Sigmoid colon (tissue), 6 donors: ENCODE measurements at regions not wholly inside any gene's neighbourhood (a gene's known extent, or its start where the extent isn't known, plus 50 kb on each side); places are given as distances from the start of the nearest gene placed in this dataset.

ENCODE experiments used
- DNase-seq: peaks from one replicate; pipeline ENCODE4 v3.0.0-alpha.2; 2019
- H3K27ac ChIP-seq, 4 donors: fragments of 200-600 bp; sonication (generic); one replicate each; pipeline ENCODE4 v1.5.1; 2016 to 2019; ENCODE audit warnings: mild to moderate bottlenecking in 1 of 4
- H3K27me3 ChIP-seq, 3 donors: fragments of 200-600 bp; sonication (generic); one replicate each; pipeline ENCODE4 v1.5.1; 2019; ENCODE audit warnings: mild to moderate bottlenecking in 1 of 3
- H3K36me3 ChIP-seq, 4 donors: fragments of 200-600 bp; sonication (generic); one replicate each; pipeline ENCODE4 v1.5.1; 2016 to 2019
- H3K4me1 ChIP-seq, 4 donors: fragments of 200-600 bp; sonication (generic); one replicate each; pipeline ENCODE4 v1.5.1; 2017 to 2019
- H3K4me3 ChIP-seq, 4 donors: fragments of 200-600 bp; sonication (generic); one replicate each; pipeline ENCODE4 v1.5.1; 2017 to 2019; ENCODE audit warnings: mild to moderate bottlenecking in 2 of 4, moderate library complexity in 1 of 4
- H3K9me3 ChIP-seq, 4 donors: fragments of 200-600 bp in 3 of 4; sonication (generic) in 3 of 4; one replicate each; pipeline versions ENCODE4 v1.5.1 to v1.6.1; 2013 to 2019
- CTCF ChIP-seq, 4 experiments: fragments of 450-650 bp in 3 of 4; fragments of 200-600 bp in 1 of 4; IDR thresholded peaks; one replicate each; pipeline ENCODE4 v1.5.1; 2016 to 2019; ENCODE audit warnings: antibody characterized with exemption in 4 of 4, mild to moderate bottlenecking in 3 of 4, moderate library complexity in 2 of 4
- EP300 ChIP-seq, 4 donors: sonication (generic); formaldehyde crosslinking; IDR thresholded peaks; one replicate each; pipeline ENCODE4 v1.6.1; 2017; ENCODE audit warnings: antibody characterized with exemption in 4 of 4
- POLR2A ChIP-seq, 2 donors: fragments of 450-650 bp; IDR thresholded peaks; one replicate each; pipeline ENCODE4 v1.6.1; 2016; ENCODE audit warnings: antibody characterized with exemption in 2 of 2, mild to moderate bottlenecking in 2 of 2, moderate library complexity in 2 of 2
- POLR2AphosphoS5 ChIP-seq, 4 donors: sonication (generic); formaldehyde crosslinking; IDR thresholded peaks; one replicate each; pipeline ENCODE4 v1.6.1; 2017; ENCODE audit warnings: antibody characterized with exemption in 4 of 4
- WGBS, 2 donors: extraction: QIAGEN DNeasy Blood & Tissue Kit; methylation state at CpG; one replicate each; pipeline ENCODE4 v1.1.7; 2013; 5-methylcytosine and 5-hydroxymethylcytosine counted together
- intact Hi-C: fragments of 100-400 bp; cut with DNase I; formaldehyde crosslinking; loops from one replicate; pipeline ENCODE4 v1.15.1; 2023
- donor health status: healthy with polysubstance abuse.
- donor health status: healthy.

GRCh38 chr17:55829995-55830612, 79.3 kb downstream of the PCTP start:
- Histone ChIP-seq H3K27ac (no peak overlapping the region), H3K9me3 (no peaks in the 10 kb centered on the region), H3K4me1 (no peaks in the 10 kb centered on the region), H3K36me3 (no peaks in the 10 kb centered on the region), H3K4me3 (no peak overlapping the region), H3K27me3 (no peaks in the 10 kb centered on the region)
- intact Hi-C loops, result no loop called here
- 65 to 83% methylated on average over 6 of the region's 6 CpGs for WGBS, 2 donors
- TF ChIP-seq EP300 (IDR thresholded peaks at IDR 0.05) (no peak), POLR2A (IDR thresholded peaks at IDR 0.05) (no peak), CTCF (IDR thresholded peaks at IDR 0.05) (no peak), POLR2AphosphoS5 (IDR thresholded peaks at IDR 0.05) (no peak)
- DNase-seq, result no peak

GRCh38 chr17:55830699-55831471, 80.0 kb downstream of the PCTP start:
- 86 to 89% methylated on average over 10 of the region's 10 CpGs for WGBS, 2 donors
- Histone ChIP-seq H3K36me3 (no peaks in the 10 kb centered on the region), H3K4me3 (no peak overlapping the region), H3K9me3 (no peaks in the 10 kb centered on the region), H3K4me1 (no peaks in the 10 kb centered on the region), H3K27me3 (no peaks in the 10 kb centered on the region), H3K27ac (no peak overlapping the region)
- TF ChIP-seq CTCF (IDR thresholded peaks at IDR 0.05) (no peak), POLR2AphosphoS5 (IDR thresholded peaks at IDR 0.05) (no peak), POLR2A (IDR thresholded peaks at IDR 0.05) (no peak), EP300 (IDR thresholded peaks at IDR 0.05) (no peak)
- intact Hi-C loops, result no loop called here
- no peak for DNase-seq

- no peaks in the 10 kb centered on the region for H3K36me3 ChIP-seq
- TF ChIP-seq POLR2A (IDR thresholded peaks at IDR 0.05) (no peak), POLR2AphosphoS5 (IDR thresholded peaks at IDR 0.05) (no peak), CTCF (IDR thresholded peaks at IDR 0.05) (no peak)
- H3K4me1 ChIP-seq, result no peaks in the 10 kb centered on the region
- no peaks in the 10 kb centered on the region for H3K27me3 ChIP-seq
- WGBS, 2 donors, result 93 to 95% methylated on average over 1 of the region's 1 CpG
- H3K4me3 ChIP-seq, result no peak overlapping the region
- intact Hi-C loops, result no loop called here
- DNase-seq, result no peak
- H3K27ac ChIP-seq, result no peak overlapping the region
- no peaks in the 10 kb centered on the region for H3K9me3 ChIP-seq
Observed at GRCh38 chr17:55833306-55833705, 82.5 kb downstream of the PCTP start.

GRCh38 chr17:55842405-55843158, 91.7 kb downstream of the PCTP start:
- no peak overlapping the region for H3K4me3 ChIP-seq
- H3K27ac ChIP-seq, result no peak overlapping the region
- H3K4me1 ChIP-seq, result peaks cover 0 to 7% (median 5%) of the 10 kb centered on the region in 4 donors
- DNase-seq, result no peak
- TF ChIP-seq POLR2AphosphoS5 (IDR thresholded peaks at IDR 0.05), result peak in 2 of 4 donors; percentile 42 to 47
- TF ChIP-seq POLR2A (IDR thresholded peaks at IDR 0.05), result no peak
- TF ChIP-seq EP300 (IDR thresholded peaks at IDR 0.05), result no peak
- no peaks in the 10 kb centered on the region for H3K27me3 ChIP-seq
- intact Hi-C loops, result no loop called here
- no peaks in the 10 kb centered on the region for H3K36me3 ChIP-seq
- WGBS, 2 donors, result 60 to 82% methylated on average over 5 of the region's 5 CpGs
- H3K9me3 ChIP-seq, result no peaks in the 10 kb centered on the region

- Histone ChIP-seq H3K27me3 (no peaks in the 10 kb centered on the region), H3K4me1 (peaks cover 0 to 7% (median 5%) of the 10 kb centered on the region in 4 donors), H3K4me3 (no peak overlapping the region), H3K27ac (no peak overlapping the region), H3K9me3 (no peaks in the 10 kb centered on the region), H3K36me3 (no peaks in the 10 kb centered on the region)
- 90 to 96% methylated on average over 3 of the region's 3 CpGs for WGBS, 2 donors
- intact Hi-C loops, result no loop called here
- no peak for TF ChIP-seq POLR2AphosphoS5 (IDR thresholded peaks at IDR 0.05)
- TF ChIP-seq EP300 (IDR thresholded peaks at IDR 0.05), result no peak
- no peak for TF ChIP-seq POLR2A (IDR thresholded peaks at IDR 0.05)
- no peak for TF ChIP-seq CTCF (IDR thresholded peaks at IDR 0.05)
- no peak for DNase-seq
Observed at GRCh38 chr17:55843785-55844184, 92.9 kb downstream of the PCTP start.
